ENCODE measurements at regions not wholly inside any gene's neighbourhood (a gene's known extent, or its start where the extent isn't known, plus 50 kb on each side); places are given as distances from the start of the nearest gene placed in this dataset.

DNA sequence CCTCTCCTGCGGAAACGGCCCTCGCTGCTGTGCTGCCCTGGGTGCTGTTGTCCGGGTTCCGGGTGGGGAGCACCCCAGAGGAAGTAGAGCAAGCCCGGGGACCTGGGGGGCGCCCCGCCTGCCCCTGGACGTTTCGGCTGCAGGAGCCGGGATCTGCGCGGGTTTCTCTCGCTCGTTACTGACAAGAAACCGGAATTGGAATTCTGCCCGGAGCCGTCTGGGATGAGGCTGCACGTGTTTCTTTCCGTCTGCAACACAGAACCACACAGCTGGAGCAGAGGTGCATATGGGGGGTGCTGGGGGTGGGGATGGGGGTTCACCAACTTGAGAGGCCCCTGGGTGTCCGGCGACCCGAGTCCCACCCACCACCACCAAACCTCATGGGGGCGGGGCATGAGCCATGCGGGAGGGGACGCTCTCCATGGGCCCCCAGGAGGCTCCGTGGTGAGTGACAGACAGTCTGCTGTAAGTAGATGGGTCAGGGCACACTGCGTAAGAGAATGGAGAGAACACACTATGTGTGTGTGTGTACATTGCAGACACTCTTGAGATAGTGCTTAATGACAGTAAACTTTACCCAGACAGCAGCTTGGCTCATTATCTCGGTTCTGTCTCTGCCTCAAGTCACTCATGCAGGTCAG, 261.4 kb upstream of the C1orf174 start:
- peak overlapping the region in 1 of 4 donors; percentile 27 for H3K4me3 Mint-ChIP-seq
- no peaks in the 10 kb centered on the region for H3K36me3 Mint-ChIP-seq
- peaks cover 4% of the 10 kb centered on the region for H3K27me3 Mint-ChIP-seq
- no peak overlapping the region for H3K27ac Mint-ChIP-seq
- H3K9me3 Mint-ChIP-seq = no peaks in the 10 kb centered on the region
- no peaks in the 10 kb centered on the region for H3K4me1 Mint-ChIP-seq

DNA sequence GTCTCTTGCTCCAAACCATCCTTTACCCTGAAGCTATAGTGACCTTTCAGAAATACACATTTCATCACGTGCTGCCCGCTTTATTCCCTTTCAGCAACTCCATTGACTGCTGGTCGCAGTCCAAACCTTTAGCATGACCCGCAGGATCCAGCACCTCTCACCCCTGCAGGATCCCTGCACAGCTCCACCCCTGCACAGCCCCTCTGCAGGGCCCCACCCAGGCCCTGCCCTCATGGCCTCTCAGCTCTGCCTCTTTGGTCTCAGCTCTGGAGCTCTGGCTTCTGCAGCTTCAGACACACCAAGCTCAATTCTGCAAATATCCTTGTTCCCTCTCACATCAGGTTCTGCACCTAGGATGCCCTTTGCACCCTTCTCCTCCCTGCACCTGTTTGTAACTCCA, 264.9 kb upstream of the C1orf174 start:
- Mint-ChIP-seq H3K4me1 (no peaks in the 10 kb centered on the region), H3K36me3 (no peaks in the 10 kb centered on the region), H3K27ac (no peak overlapping the region), H3K9me3 (no peaks in the 10 kb centered on the region), H3K27me3 (peaks cover 12% of the 10 kb centered on the region), H3K4me3 (peak overlapping the region in 1 of 4 donors; percentile 50)

DNA sequence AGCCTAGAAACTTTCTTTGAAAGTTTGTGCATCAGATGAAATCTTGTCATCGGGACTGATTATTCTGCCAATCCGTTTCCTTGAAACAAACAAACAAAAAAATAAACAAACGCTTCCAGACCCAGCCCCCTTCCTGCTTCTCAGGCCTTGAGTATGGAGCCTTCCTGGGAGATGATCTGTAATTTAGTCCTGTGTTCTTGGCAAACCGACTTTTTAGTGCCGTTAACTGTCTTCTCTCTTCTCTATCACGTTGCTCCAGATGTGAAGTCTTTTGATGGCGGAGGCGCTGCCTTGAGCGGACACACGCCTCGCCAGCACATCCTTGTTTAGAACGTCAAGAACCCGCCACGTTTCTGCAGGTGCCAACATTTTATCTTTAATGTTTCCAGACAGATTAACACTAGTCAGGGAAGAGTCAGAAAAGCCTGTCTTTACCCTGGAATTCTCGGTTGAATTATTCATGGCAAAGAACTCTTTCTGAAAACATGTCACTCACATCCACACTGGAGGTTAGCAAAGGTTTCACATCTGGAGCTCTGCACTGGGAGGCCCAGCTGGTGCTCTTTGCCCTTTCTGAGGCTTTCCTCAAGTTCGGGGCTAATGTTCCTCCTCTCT, 265.7 kb upstream of the C1orf174 start:
- H3K9me3 Mint-ChIP-seq = no peaks in the 10 kb centered on the region
- H3K4me3 Mint-ChIP-seq = no peak overlapping the region
- H3K27ac Mint-ChIP-seq = no peak overlapping the region
- no peaks in the 10 kb centered on the region for H3K4me1 Mint-ChIP-seq
- no peaks in the 10 kb centered on the region for H3K36me3 Mint-ChIP-seq
- peaks cover 12% of the 10 kb centered on the region for H3K27me3 Mint-ChIP-seq

DNA sequence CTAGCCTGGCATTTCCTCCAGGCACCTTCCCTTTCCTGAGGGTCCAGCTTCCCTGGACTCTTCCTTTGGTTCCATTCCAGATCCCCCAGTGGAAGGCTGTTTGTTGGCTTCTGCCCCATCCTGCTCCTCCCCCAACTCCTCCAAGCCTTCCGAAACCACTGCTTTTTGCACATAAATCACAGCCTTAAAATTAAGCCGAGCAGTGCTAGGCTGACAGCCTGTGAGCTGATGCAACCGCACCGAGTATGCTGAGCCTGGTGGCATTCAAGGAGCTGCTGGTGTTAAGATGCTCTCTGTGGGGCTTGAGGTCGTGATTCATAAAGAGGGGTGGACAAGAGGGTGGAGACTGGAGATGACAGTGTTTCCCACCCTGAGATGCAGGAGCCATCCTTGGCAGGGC, 266.6 kb upstream of the C1orf174 start:
- Mint-ChIP-seq H3K4me3 (no peak overlapping the region), H3K27me3 (peaks cover 12% of the 10 kb centered on the region), H3K27ac (no peak overlapping the region), H3K36me3 (no peaks in the 10 kb centered on the region), H3K9me3 (no peaks in the 10 kb centered on the region), H3K4me1 (no peaks in the 10 kb centered on the region)

DNA sequence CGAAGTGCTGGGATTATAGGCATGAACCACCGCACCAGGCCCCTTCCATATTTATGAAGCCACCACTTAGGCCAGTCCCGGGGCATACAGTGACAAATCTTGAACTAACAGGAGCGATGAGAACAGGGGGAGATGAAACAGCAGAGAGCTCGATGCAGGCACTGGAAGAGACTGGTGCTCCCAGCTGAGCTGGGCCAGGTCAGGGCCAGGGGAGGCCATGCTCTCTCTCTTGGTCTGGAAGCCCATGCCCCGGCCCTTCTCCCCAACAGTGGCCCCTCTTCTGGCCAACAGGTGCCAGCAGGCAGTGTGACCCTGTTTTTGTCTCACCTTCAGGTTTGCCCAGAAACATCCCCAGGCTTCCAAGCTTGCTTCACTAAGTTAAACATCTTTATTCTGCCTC, 269.9 kb upstream of the C1orf174 start:
- Mint-ChIP-seq H3K4me1 (no peaks in the 10 kb centered on the region), H3K36me3 (peaks cover 2% of the 10 kb centered on the region), H3K4me3 (no peak overlapping the region), H3K9me3 (no peaks in the 10 kb centered on the region), H3K27ac (no peak overlapping the region), H3K27me3 (peaks cover 19% of the 10 kb centered on the region)

DNA sequence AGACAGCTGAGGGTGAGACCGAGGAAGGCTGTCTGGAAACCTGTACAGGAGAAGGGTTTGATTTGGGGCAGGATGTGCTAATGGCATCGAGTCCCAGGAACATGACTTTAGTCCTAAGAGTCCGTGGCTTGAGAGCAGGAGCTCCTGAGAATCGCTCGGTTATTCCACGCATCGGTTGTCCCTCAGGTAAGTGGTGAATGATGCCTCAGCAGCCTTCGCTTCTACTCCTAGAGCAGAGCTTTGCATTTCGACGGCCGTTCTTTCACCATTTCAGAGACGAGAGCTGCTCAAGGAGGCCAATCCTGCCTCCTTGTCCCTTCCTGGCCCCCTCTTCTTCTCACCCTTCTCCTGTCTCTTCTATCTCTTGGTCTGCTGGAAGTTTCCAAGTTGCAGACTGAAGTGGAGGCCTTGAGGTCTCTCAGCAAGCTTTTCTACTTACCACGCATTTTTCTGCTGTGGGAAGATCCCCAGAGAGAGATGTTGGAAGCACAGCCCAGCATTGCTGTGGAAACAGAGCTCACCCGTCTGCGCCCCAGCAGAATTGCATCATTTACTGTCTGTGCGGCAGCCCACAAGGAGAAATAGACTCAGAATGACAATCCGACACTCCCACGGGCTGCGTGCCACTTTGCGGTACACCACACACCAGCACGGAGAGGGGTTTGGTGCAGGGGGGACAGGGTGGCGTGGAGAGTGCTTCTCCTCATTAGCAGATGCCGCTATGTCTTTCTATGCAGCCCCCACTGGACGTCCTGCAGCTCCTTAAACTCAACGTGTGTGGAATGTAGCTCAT, 270.7 kb upstream of the C1orf174 start:
- Mint-ChIP-seq H3K36me3 (peaks cover 2% of the 10 kb centered on the region), H3K4me1 (no peaks in the 10 kb centered on the region), H3K9me3 (no peaks in the 10 kb centered on the region), H3K4me3 (no peak overlapping the region), H3K27me3 (peaks cover 16% of the 10 kb centered on the region), H3K27ac (no peak overlapping the region)

- no peaks in the 10 kb centered on the region for H3K9me3 Mint-ChIP-seq
- H3K36me3 Mint-ChIP-seq = peaks cover 2% of the 10 kb centered on the region
- H3K4me3 Mint-ChIP-seq = no peak overlapping the region
- no peaks in the 10 kb centered on the region for H3K4me1 Mint-ChIP-seq
- H3K27me3 Mint-ChIP-seq = peaks cover 15% of the 10 kb centered on the region
- H3K27ac Mint-ChIP-seq = no peak overlapping the region
Observed at GRCh38 chr1:4171480-4172450, 271.7 kb upstream of the C1orf174 start.

DNA sequence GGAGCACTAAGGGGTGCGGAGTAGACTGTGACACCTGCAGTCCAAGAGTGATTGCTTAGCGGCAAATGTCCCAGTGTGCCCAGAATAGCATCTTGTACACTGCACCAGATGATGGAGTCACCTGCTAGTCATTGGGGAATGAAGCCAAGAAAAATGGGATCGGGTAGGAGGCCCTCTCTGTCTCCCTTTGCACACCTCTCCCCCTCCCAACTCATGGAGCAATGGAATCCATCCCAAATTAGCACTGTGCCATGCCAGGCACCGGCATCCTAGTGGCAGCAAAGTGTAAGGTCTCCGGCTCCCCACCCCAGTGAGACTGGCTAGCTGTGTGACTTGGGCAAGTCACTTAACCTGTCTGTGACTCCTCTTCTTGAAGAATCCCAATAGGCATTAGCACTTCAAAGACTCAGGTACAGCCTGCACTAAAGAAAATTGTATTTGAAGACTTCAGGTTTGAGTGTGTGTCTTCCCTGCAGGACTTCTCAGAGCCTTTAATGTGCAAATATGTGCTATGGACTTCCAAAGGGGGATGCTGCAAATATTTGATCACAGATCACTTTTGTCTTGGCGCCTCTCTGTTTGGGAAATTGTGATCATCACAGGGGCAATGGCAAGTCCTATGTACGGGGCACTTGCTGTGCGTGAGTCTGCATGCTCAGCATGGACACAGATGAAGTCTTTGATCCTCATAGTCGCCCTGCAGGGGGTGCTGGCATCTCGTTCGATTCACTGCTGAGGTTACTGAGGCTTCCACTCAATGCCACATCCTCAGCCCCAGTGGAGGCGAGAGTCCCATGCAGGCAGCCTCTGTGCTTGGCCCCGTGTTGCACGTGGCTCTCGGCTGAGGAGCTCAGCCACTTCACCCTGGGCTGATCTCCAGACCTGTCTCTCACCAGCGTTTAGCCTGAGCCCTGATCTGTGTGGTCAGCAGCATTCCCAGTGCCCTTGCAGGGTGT, 272.9 kb upstream of the C1orf174 start:
- Mint-ChIP-seq H3K27ac (no peak overlapping the region), H3K4me3 (no peak overlapping the region), H3K36me3 (peaks cover 2% of the 10 kb centered on the region), H3K4me1 (no peaks in the 10 kb centered on the region), H3K27me3 (peaks cover 8% of the 10 kb centered on the region), H3K9me3 (no peaks in the 10 kb centered on the region)

DNA sequence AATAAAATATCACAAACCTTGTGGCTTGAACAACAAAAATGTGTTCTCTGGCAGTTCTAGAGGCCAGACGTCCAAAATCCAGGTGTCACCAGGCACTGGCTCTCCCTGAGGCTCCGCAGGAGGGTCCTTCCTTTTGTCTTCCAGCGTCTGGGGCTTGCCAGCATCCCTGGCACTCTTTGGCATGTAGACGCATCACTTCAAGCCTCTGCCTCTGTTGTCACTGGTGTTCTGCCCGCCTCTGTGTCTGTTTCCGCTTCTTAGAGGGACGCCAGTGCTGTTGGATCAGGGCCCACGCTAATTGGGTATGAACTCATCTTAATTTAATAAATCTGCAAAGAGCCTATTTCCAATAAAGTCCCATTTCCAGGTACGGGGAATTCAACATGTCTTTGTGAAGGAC, 273.7 kb upstream of the C1orf174 start:
- peaks cover 2% of the 10 kb centered on the region for H3K36me3 Mint-ChIP-seq
- H3K27me3 Mint-ChIP-seq = peaks cover 8% of the 10 kb centered on the region
- H3K27ac Mint-ChIP-seq = no peak overlapping the region
- H3K4me3 Mint-ChIP-seq = peak overlapping the region in 1 of 4 donors; percentile 58
- no peaks in the 10 kb centered on the region for H3K9me3 Mint-ChIP-seq
- H3K4me1 Mint-ChIP-seq = no peaks in the 10 kb centered on the region

- no peaks in the 10 kb centered on the region for H3K4me1 Mint-ChIP-seq
- peaks cover 2% of the 10 kb centered on the region for H3K36me3 Mint-ChIP-seq
- no peak overlapping the region for H3K27ac Mint-ChIP-seq
- H3K4me3 Mint-ChIP-seq = no peak overlapping the region
- H3K9me3 Mint-ChIP-seq = no peaks in the 10 kb centered on the region
- peaks cover 8% of the 10 kb centered on the region for H3K27me3 Mint-ChIP-seq
Observed at GRCh38 chr1:4174291-4175200, 274.5 kb upstream of the C1orf174 start.

- Mint-ChIP-seq H3K4me3 (no peak overlapping the region), H3K36me3 (peaks cover 2% of the 10 kb centered on the region), H3K27me3 (peaks cover 8% of the 10 kb centered on the region), H3K4me1 (no peaks in the 10 kb centered on the region), H3K9me3 (no peaks in the 10 kb centered on the region), H3K27ac (peak overlapping the region in 1 of 3 donors; percentile 55)
Observed at GRCh38 chr1:4175566-4176405, 275.7 kb upstream of the C1orf174 start.

- Mint-ChIP-seq H3K4me3 (no peak overlapping the region), H3K36me3 (peaks cover 2% of the 10 kb centered on the region), H3K4me1 (no peaks in the 10 kb centered on the region), H3K27me3 (peaks cover 8% of the 10 kb centered on the region), H3K27ac (no peak overlapping the region), H3K9me3 (no peaks in the 10 kb centered on the region)
Observed at GRCh38 chr1:4176841-4177240, 276.8 kb upstream of the C1orf174 start.
